ENCODE measurements at regions not wholly inside any gene's neighbourhood (a gene's known extent, or its start where the extent isn't known, plus 50 kb on each side); places are given as distances from the start of the nearest gene placed in this dataset.
A peak's percentile ranks its signal among the peaks of the same experiment; 100 is the strongest.

DNA sequence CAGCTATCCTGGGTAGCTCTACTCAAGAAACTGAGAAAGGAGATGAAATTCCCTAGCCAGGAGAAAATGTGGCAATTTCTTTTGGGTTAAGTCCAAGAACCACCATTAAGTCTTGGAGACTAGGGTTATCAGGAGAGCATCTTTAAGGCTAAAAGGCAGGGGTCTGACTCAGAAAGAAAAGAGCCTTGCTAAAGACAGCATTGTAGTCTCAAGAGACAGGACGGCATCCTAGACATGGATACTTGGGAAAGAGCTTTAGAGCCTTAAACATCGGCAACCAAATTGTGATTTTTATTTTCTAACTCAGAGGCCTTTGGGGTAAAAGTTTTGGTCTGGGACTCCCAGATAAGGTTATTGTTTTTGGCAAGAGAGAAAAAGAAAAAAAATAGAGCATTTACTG lies 83.1 kb downstream of the FAS start:
- TF ChIP-seq, protein P1, sequence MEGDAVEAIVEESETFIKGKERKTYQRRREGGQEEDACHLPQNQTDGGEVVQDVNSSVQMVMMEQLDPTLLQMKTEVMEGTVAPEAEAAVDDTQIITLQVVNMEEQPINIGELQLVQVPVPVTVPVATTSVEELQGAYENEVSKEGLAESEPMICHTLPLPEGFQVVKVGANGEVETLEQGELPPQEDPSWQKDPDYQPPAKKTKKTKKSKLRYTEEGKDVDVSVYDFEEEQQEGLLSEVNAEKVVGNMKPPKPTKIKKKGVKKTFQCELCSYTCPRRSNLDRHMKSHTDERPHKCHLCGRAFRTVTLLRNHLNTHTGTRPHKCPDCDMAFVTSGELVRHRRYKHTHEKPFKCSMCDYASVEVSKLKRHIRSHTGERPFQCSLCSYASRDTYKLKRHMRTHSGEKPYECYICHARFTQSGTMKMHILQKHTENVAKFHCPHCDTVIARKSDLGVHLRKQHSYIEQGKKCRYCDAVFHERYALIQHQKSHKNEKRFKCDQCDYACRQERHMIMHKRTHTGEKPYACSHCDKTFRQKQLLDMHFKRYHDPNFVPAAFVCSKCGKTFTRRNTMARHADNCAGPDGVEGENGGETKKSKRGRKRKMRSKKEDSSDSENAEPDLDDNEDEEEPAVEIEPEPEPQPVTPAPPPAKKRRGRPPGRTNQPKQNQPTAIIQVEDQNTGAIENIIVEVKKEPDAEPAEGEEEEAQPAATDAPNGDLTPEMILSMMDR (IDR thresholded peaks at IDR 0.05) = no peak
- H3K27ac ChIP-seq = no peak overlapping the region
- intact Hi-C loops (cut with DNase I; ENCODE audit: low total_unique reads) = no loop called here
- H3K4me3 ChIP-seq = no peak overlapping the region
- no peaks in the 10 kb centered on the region for H3K9me3 ChIP-seq
- peaks cover 0 to 28% (median 7%) of the 10 kb centered on the region in 4 donors for H3K4me1 ChIP-seq
- DNase-seq = no peak
- no peaks in the 10 kb centered on the region for H3K36me3 ChIP-seq
- no peaks in the 10 kb centered on the region for H3K27me3 ChIP-seq

- no peak overlapping the region for H3K4me3 ChIP-seq
- no peaks in the 10 kb centered on the region for H3K9me3 ChIP-seq
- H3K36me3 ChIP-seq = no peaks in the 10 kb centered on the region
- intact Hi-C loops (cut with DNase I; ENCODE audit: low total_unique reads) = no loop called here
- TF ChIP-seq, protein P1 (IDR thresholded peaks at IDR 0.05) = no peak
- H3K4me1 ChIP-seq = peaks cover 0 to 31% (median 7%) of the 10 kb centered on the region in 4 donors
- DNase-seq = no peak
- peak overlapping the region in 1 of 2 donors; percentile 25 for H3K27ac ChIP-seq
- H3K27me3 ChIP-seq = no peaks in the 10 kb centered on the region
Observed at GRCh38 chr10:89069589-89069988, 79.0 kb downstream of the FAS start.

All from tibial artery (tissue), 4 donors.